NT2/D1 (cell line): ENCODE measurements at regions not wholly inside any gene's neighbourhood (a gene's known extent, or its start where the extent isn't known, plus 50 kb on each side); places are given as distances from the start of the nearest gene placed in this dataset.

Experiments
- SUZ12 ChIP-seq: IDR thresholded peaks from 2 replicates; pipeline ENCODE4 v1.6.1; 2011; ENCODE audit not compliant: insufficient read length, insufficient read depth; ENCODE audit errors: extremely low read depth
- YY1 ChIP-seq: IDR thresholded peaks from 2 replicates; pipeline ENCODE4 v1.6.1; 2011; ENCODE audit not compliant: insufficient read length, insufficient read depth

- TF ChIP-seq YY1 (no peak), SUZ12 (no peak)
Observed at GRCh38 chr6:68211242-68211795, 423.8 kb upstream of the ADGRB3 start.
